Memory B cell (primary cell): ENCODE measurements at regions not wholly inside any gene's neighbourhood (a gene's known extent, or its start where the extent isn't known, plus 50 kb on each side); places are given as distances from the start of the nearest gene placed in this dataset.

Source experiments
- ATAC-seq: fragments of 150-1000 bp; cut with Tn5 transposase; 2 replicates; pipeline ENCODE4 v1.10.0; 2021; ENCODE audit warnings: low read depth, mild to moderate bottlenecking, moderate library complexity
- DNase-seq, 2 donors: peaks; one replicate each; pipeline ENCODE4 v3.0.0; 2022; ENCODE audit warnings: low spot score in 2 of 2
- H3K27ac Mint-ChIP-seq: one replicate; pipeline ENCODE4 v1.8.0; 2022; ENCODE audit warnings: mild to moderate bottlenecking, moderate library complexity, mixed read lengths
- H3K27me3 Mint-ChIP-seq: one replicate; pipeline ENCODE4 v1.8.0; 2022; ENCODE audit warnings: mixed read lengths
- H3K36me3 Mint-ChIP-seq: one replicate; pipeline ENCODE4 v1.8.0; 2022; ENCODE audit warnings: mild to moderate bottlenecking, mixed read lengths
- H3K4me1 Mint-ChIP-seq: one replicate; pipeline ENCODE4 v1.8.0; 2022; ENCODE audit warnings: mixed read lengths
- H3K4me3 Mint-ChIP-seq: one replicate; pipeline ENCODE4 v1.8.0; 2022; ENCODE audit warnings: mild to moderate bottlenecking, moderate library complexity, mixed read lengths
- H3K9me3 Mint-ChIP-seq: one replicate; pipeline ENCODE4 v1.8.0; 2022; ENCODE audit warnings: mixed read lengths

DNA sequence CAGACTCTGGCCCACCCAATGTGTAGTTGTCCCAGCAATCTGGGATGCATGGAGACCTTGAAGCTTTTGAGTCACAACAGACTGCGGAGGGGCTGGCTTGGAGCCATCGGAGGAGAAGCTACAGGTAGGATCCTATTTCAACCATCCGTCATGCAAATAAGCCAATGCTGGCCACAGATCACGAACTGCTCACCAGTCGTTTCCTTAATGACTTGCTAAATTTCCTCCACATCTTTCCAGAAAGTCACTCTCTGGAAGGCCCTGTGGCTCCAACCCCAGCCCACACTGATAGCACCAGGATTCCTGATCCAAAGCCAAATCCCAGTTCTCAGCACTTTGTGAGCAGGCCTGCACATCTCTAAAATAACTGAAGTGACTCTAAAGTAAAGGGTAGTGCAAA is 321.3 kb downstream of the RAB28 start:
- Mint-ChIP-seq H3K27ac (no peak overlapping the region), H3K9me3 (no peaks in the 10 kb centered on the region), H3K27me3 (peaks cover 2% of the 10 kb centered on the region), H3K4me3 (no peak overlapping the region), H3K4me1 (no peaks in the 10 kb centered on the region), H3K36me3 (peaks cover 2% of the 10 kb centered on the region)
- DNase-seq (no peak), ATAC-seq (no peak)

DNA sequence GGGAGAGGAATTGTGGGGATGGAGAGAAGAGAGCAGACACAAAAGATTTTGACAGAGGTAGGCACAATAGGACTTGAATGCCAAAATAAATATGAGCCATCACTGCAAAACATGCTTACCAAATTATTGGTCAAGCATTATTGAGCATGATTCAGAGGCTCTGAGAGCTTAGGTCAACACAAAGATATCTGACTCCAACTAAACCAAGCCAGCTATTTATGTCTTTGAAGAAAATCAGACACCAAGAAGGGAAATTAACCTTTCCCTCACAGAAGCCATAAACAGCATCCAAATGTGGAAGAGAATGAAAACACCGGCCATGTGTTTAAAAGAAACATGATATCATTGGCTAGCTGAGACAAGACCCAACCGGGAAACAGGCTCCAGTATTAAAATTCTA is 323.2 kb downstream of the RAB28 start:
- H3K4me3 Mint-ChIP-seq = no peak overlapping the region
- peaks cover 2% of the 10 kb centered on the region for H3K36me3 Mint-ChIP-seq
- H3K4me1 Mint-ChIP-seq = no peaks in the 10 kb centered on the region
- no peaks in the 10 kb centered on the region for H3K9me3 Mint-ChIP-seq
- DNase-seq = no peak
- no peak for ATAC-seq
- peaks cover 2% of the 10 kb centered on the region for H3K27me3 Mint-ChIP-seq
- no peak overlapping the region for H3K27ac Mint-ChIP-seq

DNA sequence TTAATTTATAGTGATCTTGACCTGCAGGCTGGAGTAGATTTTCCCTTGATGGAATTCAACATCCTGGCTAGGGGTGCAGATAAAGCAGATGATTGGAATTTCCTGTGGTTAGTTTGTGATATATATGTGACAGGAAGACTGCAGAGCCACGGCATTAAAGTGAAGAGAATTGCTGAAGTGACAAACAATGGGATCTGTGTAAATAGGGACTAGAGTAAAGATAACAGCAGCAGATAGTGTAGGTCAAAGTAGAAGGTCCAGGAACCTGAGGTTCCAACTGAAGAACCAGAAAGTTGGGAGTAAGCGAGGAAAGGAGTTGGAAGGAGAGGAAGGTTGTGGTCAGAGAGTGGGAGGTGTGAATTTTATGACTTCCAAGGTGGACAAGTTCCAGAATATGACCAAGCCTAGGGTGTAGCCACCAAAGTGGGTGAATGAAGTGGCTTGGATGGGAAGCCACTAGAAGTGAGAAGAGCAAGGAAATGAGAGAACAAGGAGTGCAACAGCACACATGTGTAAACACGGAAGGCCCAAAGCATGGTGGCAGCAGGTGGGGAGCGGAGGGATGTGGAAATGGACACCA is 325.0 kb downstream of the RAB28 start:
- Mint-ChIP-seq H3K4me3 (no peak overlapping the region), H3K27ac (no peak overlapping the region), H3K36me3 (peaks cover 2% of the 10 kb centered on the region), H3K27me3 (peaks cover 2% of the 10 kb centered on the region), H3K9me3 (no peaks in the 10 kb centered on the region), H3K4me1 (no peaks in the 10 kb centered on the region)
- DNase-seq = no peak
- ATAC-seq = no peak

DNA sequence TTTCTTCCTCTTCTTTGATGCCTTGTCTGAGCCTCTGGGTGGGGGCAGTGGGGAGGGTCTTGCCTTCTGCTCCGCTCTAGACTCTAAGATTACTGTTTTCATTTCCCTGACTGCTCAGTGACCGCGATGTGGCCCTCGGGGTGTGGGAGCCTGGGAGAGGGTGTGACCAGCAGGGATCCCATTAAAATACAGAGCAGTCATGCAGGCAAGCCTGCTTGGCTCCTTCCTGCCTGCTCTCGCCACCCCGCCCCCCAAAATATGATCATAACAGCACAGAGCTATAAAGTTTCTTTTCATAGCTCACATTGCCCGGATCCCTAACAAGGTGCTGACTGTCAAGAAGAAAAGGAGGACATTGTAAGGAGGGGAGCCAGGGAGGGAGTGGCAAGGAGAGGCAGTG is 332.9 kb downstream of the RAB28 start:
- H3K27ac Mint-ChIP-seq = no peak overlapping the region
- DNase-seq (no peak), ATAC-seq (no peak)
- H3K9me3 Mint-ChIP-seq = peaks cover 1% of the 10 kb centered on the region
- H3K4me1 Mint-ChIP-seq = no peaks in the 10 kb centered on the region
- no peak overlapping the region for H3K4me3 Mint-ChIP-seq
- H3K27me3 Mint-ChIP-seq = no peaks in the 10 kb centered on the region
- H3K36me3 Mint-ChIP-seq = no peaks in the 10 kb centered on the region

DNA sequence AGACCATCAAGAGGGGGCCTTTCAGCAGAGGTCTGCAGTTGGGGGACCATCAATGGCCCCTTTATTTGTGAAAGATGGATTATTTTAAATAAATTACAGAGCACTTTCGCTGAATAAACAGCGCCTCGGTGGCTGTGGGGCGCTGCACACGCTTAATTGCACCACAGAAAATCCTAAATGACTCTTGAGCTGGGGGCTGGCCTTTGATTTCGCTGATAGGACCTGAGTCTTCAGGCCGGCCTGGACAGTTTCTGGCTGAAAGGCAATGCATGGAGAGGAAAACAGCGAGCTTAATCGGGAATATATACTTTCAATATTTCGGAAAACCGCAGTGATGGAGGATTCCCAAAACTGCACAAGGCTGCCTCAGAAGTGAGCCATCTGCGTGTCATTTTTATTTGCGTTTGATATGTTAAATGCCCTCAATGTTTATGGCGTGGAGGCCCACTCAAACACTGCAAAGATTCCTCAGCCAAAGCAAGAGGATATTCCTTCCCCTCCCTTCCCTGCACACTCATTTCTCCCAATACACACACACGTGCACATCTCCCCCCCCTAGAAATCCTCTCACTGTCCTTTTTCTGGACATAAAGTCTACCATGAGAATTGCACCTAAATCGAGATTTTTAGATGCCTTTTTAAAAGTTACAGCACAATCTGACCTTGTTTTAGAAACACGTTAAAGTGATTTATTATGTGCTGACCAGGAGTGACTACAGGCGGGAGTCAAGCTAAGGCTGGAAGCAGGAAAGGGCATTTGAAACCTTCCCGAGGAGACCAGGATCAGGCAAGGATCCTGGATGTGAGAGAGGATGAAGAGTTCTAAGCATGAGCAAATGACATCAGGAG is 340.7 kb downstream of the RAB28 start:
- DNase-seq = no peak
- no peaks in the 10 kb centered on the region for H3K27me3 Mint-ChIP-seq
- H3K4me1 Mint-ChIP-seq = no peaks in the 10 kb centered on the region
- no peaks in the 10 kb centered on the region for H3K9me3 Mint-ChIP-seq
- H3K27ac Mint-ChIP-seq = no peak overlapping the region
- ATAC-seq = no peak
- no peak overlapping the region for H3K4me3 Mint-ChIP-seq
- no peaks in the 10 kb centered on the region for H3K36me3 Mint-ChIP-seq

DNA sequence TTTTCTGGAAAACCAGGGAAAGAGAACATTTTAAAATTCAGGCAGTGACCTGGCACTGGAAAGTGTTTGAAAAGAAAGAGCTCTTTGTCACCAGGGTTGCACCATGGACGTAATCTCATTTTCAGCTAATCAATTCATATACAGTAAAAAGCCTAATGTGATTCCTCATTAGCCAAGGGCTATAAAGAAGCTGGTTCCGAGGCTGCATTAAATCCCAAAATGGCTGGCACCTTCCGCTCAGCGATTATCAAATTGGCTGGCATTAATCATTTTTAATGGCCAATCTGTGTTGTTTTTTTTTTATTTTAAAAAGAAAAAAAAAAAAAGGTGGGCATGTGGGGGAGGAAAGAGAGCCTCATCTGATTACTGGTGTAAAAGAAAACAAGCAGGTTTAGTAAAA is 341.4 kb downstream of the RAB28 start:
- H3K36me3 Mint-ChIP-seq = no peaks in the 10 kb centered on the region
- H3K27me3 Mint-ChIP-seq = no peaks in the 10 kb centered on the region
- no peak overlapping the region for H3K27ac Mint-ChIP-seq
- no peak for DNase-seq
- H3K4me3 Mint-ChIP-seq = no peak overlapping the region
- H3K9me3 Mint-ChIP-seq = no peaks in the 10 kb centered on the region
- no peaks in the 10 kb centered on the region for H3K4me1 Mint-ChIP-seq
- no peak for ATAC-seq

DNA sequence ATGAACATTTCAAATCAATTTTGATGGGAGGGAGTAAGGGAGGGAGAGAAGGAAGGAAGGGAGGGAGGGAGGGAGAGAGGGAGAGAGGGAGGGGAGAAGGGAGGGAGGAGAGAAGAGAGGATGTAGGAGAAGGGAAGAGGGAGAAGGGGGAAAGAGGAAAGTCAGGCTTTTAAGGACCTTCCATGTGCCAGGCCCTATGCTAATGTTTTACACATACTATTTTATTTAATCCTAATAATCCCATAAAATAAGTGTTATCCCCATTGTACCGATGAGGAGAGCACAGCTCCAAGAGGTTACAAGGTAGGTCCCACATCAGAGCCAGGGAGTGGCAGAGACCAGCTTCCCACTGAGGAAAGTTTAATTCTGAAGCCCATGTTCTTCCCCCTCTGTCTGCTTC is 341.9 kb downstream of the RAB28 start:
- ATAC-seq = no peak
- H3K36me3 Mint-ChIP-seq = no peaks in the 10 kb centered on the region
- H3K27me3 Mint-ChIP-seq = no peaks in the 10 kb centered on the region
- no peak overlapping the region for H3K27ac Mint-ChIP-seq
- no peaks in the 10 kb centered on the region for H3K4me1 Mint-ChIP-seq
- DNase-seq = no peak
- H3K4me3 Mint-ChIP-seq = no peak overlapping the region
- H3K9me3 Mint-ChIP-seq = no peaks in the 10 kb centered on the region

DNA sequence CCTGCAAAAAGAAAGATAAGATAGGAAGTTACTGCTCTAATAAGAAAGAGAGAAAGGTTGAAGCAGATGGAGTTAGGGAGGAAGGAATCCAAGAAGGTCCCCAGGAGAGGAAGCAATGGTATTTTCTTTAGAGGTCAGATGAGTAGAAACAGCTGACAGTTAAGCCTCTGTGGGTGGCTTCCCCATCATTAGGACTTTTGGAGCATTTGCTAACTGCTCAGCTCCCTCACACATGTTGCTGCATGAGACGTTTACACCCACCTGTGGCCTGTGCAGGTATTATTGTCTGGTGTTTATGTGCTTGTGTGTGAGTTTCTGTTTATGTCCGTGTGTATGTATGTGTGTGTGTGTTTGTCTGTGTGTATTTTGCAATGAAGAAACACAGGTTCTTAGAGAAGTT is 346.8 kb downstream of the RAB28 start:
- no peak overlapping the region for H3K27ac Mint-ChIP-seq
- no peaks in the 10 kb centered on the region for H3K4me1 Mint-ChIP-seq
- H3K9me3 Mint-ChIP-seq = no peaks in the 10 kb centered on the region
- DNase-seq (no peak), ATAC-seq (no peak)
- no peaks in the 10 kb centered on the region for H3K27me3 Mint-ChIP-seq
- peaks cover 7% of the 10 kb centered on the region for H3K36me3 Mint-ChIP-seq
- no peak overlapping the region for H3K4me3 Mint-ChIP-seq

DNA sequence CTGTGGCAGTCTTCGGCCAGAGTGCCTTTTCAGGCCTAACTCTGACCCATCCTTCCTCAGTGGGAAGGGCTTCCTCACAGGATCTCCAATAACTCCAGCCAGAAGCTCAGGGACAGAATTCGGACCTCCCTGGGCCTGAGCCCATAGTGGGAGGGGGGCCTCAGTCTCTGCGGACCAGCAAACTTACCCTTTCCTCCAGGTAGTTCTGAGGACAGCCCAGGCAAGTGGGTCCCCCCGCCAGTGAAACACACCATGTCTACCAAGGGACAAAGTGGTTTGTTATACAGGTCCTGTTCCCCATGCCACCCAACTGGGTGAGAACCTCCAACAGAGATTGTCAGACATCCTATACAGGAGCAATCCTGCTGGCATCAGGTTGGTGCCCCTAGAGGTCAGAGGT is 350.4 kb downstream of the RAB28 start:
- Mint-ChIP-seq H3K4me1 (peaks cover 3% of the 10 kb centered on the region), H3K9me3 (no peaks in the 10 kb centered on the region), H3K36me3 (peaks cover 7% of the 10 kb centered on the region), H3K27me3 (no peaks in the 10 kb centered on the region), H3K27ac (no peak overlapping the region), H3K4me3 (no peak overlapping the region)
- DNase-seq = no peak
- no peak for ATAC-seq

DNA sequence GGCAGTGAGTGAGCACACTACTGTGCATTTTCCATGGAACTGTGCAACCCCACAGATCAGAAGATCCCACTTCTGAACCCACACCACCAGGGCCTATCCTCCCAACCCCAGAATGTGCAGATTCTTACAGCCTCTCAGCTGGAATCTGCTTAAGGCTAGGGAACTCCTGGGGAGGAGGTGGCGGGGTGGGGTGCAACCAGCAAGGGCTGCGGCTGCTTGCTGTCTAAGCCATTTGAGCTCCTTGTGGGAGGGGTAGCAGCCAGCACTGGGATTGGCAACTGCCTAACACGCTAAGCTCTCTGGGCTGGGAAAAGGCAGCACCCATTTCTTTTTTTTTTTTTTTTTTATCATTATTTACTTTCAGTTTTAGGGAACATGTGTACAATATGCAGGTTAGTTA is 353.3 kb downstream of the RAB28 start:
- peaks cover 3% of the 10 kb centered on the region for H3K4me1 Mint-ChIP-seq

DNA sequence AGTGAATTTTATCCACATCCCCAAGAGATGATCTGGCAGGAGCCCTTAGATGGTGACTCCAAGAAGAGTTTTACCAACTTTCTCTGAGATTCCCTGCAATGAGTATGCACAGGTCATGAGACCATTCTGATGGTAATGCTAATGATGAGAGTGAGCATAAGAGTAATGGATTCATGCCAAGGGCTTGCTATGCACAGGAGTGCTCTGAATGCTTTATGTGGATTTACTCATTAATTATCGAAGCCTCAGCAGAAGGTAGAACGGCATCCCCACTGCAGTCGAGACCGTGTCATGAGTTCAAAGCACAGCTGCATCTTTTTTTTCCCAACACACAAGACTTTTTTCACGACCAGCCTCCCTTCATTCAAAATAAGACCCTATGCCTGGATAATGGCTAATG is 355.0 kb downstream of the RAB28 start:
- peaks cover 3% of the 10 kb centered on the region for H3K4me1 Mint-ChIP-seq
- H3K36me3 Mint-ChIP-seq = peaks cover 3% of the 10 kb centered on the region
- no peaks in the 10 kb centered on the region for H3K9me3 Mint-ChIP-seq
- DNase-seq (no peak), ATAC-seq (no peak)
- H3K27ac Mint-ChIP-seq = no peak overlapping the region
- no peak overlapping the region for H3K4me3 Mint-ChIP-seq
- peaks cover 2% of the 10 kb centered on the region for H3K27me3 Mint-ChIP-seq

More for the DNA sequence above, 353.3 kb downstream of the RAB28 start:
- no peak for DNase-seq
- H3K27me3 Mint-ChIP-seq = no peaks in the 10 kb centered on the region
- H3K36me3 Mint-ChIP-seq = peaks cover 7% of the 10 kb centered on the region
- no peaks in the 10 kb centered on the region for H3K9me3 Mint-ChIP-seq
- no peak for ATAC-seq
- no peak overlapping the region for H3K27ac Mint-ChIP-seq
- no peak overlapping the region for H3K4me3 Mint-ChIP-seq

DNA sequence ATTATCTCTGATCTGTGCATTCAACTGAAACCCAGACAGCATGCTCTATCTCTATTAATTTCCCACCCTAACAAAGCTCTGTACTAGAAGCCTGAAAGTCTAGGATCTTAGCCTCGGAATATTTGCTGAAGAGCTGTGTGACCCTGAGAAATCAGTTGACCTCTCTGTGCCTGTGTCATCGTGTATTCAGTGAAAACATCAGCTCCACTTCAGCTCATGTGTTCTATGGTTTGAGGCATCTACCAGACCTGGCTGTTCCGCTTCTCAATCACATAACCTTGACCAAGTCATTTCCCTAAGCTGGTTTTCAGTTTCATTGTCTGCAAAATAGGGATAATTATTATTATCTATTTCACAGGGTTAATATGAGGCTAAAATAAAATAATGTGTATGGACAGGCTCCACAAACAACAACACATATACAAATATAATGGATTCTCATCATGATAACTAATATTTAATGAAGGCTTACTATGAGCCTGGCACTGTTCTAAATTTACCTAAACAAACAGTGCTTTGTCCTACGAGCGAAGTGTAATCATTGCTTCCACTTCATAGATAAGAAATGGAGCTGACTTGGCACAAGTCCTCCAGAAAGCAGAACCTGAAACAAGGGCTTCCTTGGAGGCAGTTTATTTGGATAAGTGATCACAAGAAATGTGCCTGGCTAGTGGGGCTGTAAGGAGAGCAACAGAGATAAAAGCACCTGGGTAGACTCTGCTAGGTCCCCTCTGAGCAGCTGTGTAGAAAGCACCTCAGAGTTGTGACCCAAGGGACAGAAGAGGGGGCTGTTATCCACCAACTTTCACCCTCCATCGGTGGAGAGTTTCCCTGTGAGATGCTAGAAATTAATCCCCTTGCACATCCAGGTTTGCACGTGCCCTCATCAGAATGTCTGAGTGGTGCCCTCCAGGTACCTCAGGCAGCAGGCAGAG is 356.9 kb downstream of the RAB28 start:
- no peak for ATAC-seq
- Mint-ChIP-seq H3K27me3 (peaks cover 6% of the 10 kb centered on the region), H3K36me3 (peaks cover 2% of the 10 kb centered on the region), H3K9me3 (no peaks in the 10 kb centered on the region), H3K4me3 (no peak overlapping the region), H3K27ac (no peak overlapping the region), H3K4me1 (peaks cover 3% of the 10 kb centered on the region)
- no peak for DNase-seq

DNA sequence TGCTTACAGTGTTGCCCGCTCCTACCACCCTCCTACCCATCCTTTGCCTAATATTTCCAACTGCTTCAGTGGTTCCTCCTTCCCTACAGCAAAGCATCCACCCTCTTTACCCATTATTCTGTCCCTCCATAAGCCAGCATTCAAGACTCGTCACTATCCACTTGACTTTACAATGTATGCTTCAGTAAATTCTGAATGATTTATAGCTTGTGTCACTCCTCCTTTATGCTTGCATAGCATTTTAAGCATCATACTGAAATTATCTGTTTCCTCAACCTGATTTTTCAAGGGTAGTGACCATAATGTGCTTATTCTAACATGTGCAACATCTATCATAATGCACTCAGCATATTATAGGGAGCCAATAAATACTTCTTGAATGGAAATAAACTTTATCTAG is 365.5 kb downstream of the RAB28 start:
- DNase-seq = no peak
- Mint-ChIP-seq H3K4me3 (no peak overlapping the region), H3K9me3 (peaks cover 1% of the 10 kb centered on the region), H3K27ac (no peak overlapping the region), H3K27me3 (peaks cover 3% of the 10 kb centered on the region), H3K4me1 (no peaks in the 10 kb centered on the region), H3K36me3 (no peaks in the 10 kb centered on the region)
- no peak for ATAC-seq

DNA sequence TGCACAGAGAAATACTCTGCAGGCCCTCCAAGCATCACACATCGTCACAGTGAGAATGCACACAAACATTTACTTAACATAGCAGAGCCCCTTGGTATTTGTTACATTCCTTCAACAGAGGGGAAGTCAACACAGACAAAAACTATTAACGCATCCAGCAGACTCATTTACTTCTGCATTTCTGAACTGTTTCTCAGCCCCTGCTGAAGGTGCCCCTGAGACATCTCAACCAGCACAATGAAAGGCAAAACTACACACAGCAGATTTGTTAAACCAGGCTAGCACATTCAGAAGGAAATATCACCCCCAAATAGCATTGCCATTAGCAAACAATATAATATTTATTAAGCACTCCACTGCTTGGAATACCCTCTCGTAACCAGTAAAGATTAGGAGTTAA is 367.0 kb downstream of the RAB28 start:
- Mint-ChIP-seq H3K4me3 (no peak overlapping the region), H3K36me3 (no peaks in the 10 kb centered on the region), H3K4me1 (no peaks in the 10 kb centered on the region), H3K9me3 (peaks cover 1% of the 10 kb centered on the region), H3K27me3 (no peaks in the 10 kb centered on the region), H3K27ac (no peak overlapping the region)
- no peak for DNase-seq
- ATAC-seq = no peak
